Stimulated activated CD4-positive, alpha-beta T cell treated with anti-CD3 and anti-CD28 coated beads, Interleukin-12 subunit alpha, Interleukin-12 subunit beta, amount 100 ng/mL, for 48 hours (primary cell): ENCODE measurements at regions not wholly inside any gene's neighbourhood (a gene's known extent, or its start where the extent isn't known, plus 50 kb on each side); places are given as distances from the start of the nearest gene placed in this dataset.
"Not testable (repeated sequence)": the region's sequence is repeated elsewhere in the genome, so short reads cannot be mapped to it uniquely, and the experiment has no call there.

Source experiments
- DNase-seq, 3 donors: peaks; one replicate each; pipeline ENCODE4 v3.0.0-alpha.2; 2020; ENCODE audit warnings: low read depth in 2 of 3, low spot score in 1 of 3

DNA sequence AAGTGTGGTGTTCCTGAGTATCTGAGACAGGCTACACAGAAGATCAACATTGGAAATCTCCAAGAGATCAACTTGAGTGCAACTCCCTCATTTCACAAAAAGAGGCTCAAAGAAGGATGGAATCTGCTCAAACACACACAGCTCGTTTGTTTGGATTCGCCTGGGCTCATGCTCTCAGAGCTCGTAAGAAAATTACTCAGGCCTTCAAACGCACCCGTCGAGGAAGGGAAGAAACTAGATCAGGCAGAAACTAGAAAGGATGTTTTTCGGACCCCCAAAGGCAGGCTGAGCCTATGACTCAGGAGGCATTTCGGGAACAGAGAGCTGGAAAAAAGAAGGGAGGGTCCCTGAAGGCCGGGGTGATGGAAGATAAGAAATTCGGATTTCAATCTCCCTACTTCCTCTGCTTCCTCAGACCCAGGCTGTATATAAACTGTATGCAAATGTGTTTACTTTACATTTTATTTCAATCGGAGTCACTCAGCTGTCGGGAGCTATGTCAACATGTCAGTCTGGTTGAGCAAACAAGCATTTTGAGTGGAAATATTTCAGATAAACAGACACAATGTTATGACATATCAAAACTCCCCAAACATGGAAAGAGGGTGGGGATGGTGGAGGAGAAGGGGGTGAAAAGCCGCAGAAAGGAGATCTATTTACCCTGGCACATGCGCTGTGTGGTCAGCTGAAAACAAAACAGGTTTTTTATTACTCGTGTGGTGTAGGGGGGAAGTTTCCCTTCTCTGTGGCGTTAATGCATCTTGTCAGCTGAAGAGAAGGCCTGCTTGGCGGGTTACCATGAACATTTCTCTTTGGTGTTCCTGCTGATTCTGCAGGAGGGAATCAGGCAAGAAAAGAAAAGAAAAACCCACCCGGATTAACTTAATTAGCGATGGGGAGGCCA, 129.1 kb upstream of the TBX3 start:
- no peak for DNase-seq

DNA sequence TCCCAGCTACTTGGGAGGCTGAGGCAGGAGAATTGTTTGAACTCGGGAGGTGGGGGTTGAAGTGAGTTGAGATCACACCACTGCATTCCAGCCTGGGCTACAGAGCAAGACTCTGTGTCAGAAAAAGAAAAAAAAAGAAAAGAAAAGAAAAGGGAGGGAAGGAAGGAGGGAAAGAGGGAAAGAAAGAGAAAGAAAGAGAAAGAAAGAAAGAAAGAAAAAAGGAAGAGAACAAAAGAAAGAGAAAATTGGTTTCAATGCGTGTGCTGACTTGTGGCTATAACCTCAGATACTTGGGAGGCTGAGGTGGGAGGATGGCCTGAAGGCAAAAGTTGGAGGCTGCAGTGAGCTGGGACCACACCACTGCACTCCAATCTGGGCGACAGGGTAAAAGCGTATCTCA, 128.4 kb upstream of the TBX3 start:
- no peak for DNase-seq

DNA sequence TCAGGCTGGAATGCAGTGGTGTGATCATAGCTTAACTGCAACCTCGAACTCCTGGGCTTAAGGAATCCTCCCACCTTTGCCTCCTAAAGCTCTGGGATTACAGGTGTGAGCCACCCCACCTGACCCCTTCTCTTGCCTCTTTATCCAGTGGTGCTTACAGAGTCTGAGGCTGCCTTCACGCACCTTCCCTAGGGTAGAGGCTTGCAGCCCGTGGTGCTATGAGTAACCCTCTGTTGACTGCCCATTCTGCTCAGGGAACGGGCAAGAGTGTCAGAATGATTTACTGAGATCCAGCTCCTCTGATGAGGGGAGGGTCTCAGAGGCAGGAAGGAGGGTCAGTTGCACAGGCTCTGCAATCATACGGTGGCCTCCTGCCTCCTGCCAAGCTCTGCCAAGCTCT, 125.1 kb upstream of the TBX3 start:
- no peak for DNase-seq

DNA sequence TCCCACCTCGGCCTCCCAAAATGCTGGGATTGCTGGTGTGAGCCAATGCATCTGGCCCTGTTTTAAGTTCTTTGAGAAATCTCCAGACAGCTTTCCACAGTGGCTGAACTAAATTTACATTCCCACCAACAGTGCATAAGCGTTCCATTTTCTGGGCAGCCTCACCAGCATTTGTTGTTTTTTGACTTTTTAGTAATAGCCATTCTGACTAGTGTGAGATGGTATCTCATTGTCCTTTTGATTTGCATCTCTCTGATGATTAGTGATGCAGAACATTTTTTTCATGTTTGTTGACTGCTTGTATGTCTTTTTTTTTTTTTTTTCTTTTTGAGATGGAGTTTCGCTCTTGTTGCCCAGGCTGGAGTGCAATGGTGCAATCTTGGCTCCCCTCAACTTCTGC, 117.4 kb upstream of the TBX3 start:
- not testable (repeated sequence) for DNase-seq

DNA sequence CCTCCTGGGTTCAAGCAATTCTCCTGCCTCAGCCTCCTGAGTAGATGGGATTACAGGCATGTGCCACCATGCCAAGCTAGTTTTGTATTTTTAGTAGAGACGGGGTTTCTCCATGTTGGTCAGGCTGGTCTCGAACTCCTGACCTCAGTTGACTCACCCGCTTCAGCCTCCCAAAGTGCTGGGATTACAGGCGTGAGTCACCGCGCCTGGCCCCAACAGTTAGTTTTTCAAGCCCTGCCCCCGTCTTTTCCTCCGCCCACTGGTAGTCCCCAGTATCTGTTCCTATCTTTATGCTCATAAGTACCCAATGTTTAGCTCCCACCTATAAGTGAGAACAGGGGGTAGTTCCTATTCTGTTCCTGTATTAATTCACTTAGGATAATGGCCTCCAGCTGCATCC, 116.6 kb upstream of the TBX3 start:
- not testable (repeated sequence) for DNase-seq

DNA sequence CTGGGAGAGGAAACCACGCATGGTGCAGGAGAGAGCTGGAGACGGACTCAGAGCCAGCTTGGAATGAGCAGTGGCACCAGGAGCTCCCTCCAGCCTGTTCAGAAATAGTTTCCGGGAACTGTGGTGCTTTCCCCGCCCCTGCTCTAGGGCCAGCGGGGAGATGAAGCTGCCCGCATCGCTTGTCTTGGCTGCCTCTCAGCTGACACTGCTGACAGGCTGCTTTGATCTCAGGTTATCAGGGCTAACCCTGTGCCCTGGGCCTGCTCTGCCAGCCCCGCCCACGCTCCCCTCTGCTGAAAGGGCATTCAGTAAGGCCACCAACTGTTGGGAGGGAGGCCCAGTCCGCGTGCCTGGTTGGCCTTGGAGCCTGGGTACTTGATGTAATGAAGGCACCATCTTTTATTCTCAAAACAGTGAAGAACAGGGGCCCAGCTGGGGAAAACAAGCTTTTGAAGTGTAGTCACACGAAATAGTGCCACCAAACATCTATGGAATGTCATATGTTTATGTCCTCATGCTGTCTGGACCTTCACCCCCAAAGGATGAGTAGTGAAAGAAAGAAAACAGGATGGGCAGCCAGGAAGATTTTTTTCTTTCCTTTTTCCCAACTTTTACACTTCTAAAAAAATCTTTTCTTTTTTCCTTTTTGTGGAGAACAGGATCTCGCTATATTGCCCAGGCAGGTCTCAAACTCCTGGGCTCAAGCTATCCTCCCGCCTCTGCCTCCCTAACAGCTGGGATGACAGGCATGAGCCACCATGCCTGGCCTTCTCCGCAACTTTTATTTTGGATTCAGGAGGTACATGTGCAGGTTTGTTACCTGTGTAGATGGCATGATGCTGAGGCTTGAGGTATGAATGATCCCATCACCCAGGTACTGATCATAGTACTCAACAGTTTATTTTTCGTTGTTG, 115.9 kb upstream of the TBX3 start:
- no peak for DNase-seq

DNA sequence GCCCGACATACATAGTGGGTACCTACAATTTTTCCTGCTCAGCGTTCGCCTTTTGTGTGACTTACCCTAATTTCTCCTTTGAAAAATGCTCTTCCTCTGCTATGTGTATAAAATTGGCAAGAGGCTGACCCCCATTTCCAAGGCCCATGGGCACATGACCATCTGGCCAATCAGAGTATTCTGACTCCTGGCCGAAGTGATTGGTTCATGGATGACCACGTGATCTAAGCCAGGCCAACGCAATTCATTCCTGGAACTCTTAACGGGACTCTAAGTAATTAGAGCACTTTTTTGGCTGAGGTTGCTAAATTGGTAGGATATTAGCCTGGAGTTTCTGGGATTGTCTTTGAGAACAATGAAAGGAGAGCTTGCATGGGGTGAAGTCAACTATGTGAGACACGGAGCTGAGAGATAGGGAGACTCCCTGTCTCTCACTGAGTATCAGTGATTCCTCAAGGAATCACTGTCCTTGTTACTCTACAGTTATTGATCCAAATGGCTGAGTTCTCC, 110.1 kb upstream of the TBX3 start:
- DNase-seq: no peak

DNA sequence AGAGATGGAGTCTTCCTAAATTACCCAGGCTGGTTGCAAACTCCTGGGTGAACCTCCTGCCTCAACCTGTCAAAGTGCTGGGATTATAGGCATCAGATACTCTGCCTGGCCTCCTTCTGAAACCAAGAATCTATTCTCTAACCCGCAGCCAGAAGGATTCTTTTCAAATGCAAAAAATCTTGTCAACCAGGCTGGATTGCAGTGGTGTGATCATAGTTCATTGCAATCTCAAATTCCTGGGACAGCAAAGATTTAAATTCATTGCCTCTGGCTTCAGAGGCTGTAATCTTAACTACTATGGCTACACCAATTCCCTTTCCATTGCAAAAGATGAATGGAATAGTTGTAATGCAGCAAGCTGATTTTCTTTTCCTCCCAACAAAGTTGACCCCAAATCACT, 106.3 kb upstream of the TBX3 start:
- DNase-seq: no peak

DNA sequence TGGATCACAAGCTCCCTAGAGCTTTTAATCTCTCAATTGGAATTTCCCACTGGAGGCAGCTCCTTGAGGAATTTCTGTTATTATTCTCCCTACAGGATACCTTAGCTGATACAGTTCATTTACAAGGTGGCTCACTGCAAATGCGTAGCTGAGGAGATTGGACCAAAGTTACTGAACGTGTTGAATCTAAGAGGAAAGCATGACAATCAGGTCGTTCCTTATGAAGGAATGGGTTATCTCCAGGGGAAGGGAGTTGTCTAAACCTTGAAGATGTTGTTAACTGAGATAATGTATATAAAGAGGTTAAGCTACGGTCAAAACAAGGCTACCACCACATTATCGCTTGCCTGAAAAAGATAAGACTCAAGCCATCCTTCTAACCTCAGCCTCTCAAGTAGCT, 105.8 kb upstream of the TBX3 start:
- no peak for DNase-seq

DNA sequence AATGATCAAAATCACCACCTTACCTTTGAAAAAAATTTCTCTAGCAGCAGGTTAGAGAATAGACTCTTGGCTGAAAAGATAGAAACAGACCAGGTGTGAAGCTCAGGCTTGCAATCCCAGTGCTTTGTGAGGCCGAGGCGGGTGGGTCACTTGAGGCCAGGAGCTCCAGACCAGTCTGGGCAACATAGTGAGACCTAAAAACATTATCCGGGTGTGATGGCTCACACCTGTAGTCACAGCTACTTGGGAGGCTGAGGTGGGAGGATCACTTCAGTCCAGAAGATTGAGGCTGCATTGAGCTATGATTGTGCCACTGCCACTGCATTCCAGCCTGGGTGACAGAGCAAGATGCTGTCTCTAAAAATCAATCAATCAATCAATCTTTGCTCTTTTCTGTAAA, 105.3 kb upstream of the TBX3 start:
- DNase-seq: no peak

DNA sequence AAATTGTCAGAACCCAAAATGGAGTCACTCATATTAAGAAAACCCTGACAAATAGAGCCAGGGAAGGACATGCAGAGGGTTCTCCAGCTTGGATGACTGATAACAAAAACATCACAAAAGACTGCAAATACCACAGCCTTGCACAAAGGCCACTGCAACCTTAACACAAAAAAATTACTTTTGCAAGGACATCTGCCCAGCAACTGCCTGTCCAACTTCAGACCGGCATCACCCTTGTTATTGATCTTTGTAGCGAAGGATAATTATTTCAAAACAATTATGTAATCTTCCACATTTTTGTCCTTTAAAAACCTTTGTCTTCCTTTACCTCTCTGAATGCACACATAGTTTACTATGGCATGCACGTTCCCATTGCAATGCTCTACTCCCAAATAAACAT, 100.6 kb upstream of the TBX3 start:
- no peak for DNase-seq

DNA sequence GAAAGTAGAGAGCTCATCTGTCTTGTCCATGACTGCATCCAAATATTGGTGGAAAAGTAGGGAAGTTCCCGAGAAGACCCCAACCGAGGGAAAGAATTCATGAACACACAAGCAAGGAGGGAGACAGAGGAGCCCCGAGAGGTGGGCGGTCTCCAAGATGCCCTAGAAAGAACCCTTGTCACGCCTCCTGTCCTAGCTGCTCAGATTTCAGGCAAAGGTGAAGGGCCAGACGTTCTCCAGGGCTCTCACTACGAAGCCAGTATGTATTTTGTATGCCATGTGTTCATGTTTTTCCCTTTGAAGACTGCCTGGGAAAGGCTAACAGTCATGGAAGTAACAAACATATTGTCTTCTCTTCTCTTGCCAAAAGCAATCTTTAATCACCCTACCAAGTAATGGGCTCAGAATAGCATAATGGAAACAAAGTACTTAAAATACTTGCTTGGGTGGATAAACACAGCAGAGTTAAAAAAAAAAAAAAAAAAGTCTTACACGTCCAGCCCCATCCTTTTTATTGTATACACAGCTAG, 99.2 kb upstream of the TBX3 start:
- no peak for DNase-seq

DNA sequence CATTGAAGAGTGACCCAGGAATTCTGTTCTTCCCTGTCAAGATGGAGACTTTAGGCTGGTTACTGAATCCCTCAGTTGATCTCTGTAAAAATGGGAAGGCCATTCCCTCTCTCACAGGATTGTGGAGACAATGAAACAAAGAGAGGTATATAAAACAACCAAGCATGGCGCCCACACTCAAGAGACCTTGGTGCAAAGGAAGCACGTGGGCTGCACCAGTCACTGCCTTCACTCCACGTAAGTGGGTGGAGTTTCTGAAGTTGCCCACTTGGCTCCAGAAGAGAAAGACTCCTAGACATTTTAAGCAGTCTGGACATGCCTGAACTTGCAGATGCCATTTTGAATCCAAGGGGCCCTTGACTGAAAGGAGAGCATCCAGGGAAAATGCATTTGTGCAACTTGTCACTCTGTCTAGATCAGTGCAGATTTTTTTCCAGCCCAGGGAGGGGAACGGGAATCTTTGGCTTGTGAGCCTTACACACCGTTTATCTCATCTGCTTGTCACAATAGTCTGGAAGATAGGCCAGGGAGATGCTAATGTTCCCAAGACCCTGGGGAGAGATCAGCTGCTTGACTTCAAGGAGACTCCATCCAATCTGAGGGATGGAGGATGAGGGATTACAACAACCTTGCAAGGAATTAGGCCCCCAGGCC, 96.9 kb upstream of the TBX3 start:
- no peak for DNase-seq

DNA sequence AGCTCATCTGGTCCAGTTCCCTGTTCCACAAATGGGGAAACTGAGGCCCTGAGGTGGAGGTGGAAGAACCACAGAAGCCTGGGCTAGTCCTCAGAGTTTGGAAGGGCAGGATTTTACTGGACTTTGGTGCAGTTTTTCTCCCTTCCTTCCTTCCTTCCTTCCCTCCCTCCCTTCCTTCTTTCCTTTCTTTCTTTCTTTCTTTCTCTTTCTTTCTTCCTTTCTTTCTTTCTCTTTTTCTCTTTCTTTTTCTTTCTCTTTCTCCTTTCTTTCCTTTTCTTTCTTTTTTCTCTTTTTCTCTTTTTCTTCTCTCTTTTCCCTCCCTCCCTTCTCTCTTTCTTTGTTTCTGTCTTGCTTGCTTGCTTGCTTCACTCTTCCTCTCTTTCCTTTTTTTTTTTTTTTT, 95.7 kb upstream of the TBX3 start:
- DNase-seq: no peak

DNA sequence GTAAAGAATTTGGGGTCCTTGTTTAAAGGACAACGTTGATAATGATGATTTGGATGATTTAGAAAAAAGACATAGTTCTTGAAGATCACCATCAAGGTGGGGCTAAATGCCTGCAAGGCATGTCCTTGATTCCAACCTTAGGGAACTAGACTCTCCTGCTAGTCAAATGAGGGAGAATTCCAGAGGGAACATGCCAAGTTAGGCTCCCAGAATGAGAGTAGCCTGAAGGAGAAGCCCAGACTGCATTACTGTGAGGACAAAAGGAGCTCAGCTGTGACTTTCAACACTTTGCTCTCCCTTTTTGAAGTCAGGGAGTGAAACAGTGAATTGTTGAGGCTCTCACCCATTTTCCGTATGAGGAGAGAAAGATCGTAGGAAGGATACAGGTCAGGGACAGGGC, 95.2 kb upstream of the TBX3 start:
- no peak for DNase-seq

DNA sequence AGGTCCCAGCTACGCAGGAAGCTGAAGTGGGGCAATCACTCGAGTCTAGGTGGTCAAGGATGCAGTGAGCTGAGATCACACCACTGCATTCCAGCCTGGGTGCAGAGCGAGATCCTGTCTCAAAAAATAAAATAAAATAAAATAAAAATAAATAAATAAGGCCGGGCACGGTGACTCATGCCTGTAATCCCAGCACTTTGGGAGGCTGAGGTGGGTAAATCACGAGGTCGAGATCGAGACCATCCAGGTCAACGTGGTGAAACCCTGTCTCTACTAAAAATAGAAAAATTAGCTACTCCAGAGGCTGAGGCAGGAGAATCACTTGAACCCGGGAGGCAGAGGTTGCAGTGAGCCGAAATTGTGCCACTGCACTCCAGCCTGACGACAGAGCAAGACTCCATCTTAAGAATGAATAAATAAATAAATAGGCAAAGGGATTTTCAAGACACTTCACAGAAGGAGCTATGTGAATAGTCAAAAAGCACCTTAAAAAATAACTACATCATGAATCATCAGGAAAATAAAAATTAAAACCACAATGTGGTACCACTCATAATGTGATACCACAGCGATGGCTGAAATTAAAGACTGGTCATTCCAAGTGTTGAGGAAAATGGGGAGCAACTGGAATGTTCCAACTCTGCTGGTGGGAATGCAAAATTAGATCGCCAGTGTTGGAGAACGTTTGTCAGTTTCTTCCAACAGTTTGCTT, 92.9 kb upstream of the TBX3 start:
- DNase-seq: no peak

DNA sequence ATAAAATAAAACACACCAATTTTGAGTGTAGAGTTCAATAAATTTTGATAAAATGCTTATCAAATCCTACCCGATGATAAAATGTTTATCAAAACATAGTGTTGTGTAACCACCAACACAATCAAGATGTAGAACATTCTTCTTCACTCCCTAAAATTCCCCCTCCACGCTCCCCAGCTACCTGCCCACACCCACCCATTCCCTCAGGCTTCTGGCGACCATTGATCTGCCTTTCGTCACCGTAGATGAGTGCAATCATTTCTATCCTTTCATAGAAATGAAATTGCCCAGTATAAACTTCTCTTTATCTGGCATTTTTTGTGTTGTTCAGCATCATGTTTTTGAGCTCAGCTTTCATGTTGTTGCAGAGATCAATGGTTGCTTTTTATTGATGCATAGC, 90.7 kb upstream of the TBX3 start:
- DNase-seq: no peak

DNA sequence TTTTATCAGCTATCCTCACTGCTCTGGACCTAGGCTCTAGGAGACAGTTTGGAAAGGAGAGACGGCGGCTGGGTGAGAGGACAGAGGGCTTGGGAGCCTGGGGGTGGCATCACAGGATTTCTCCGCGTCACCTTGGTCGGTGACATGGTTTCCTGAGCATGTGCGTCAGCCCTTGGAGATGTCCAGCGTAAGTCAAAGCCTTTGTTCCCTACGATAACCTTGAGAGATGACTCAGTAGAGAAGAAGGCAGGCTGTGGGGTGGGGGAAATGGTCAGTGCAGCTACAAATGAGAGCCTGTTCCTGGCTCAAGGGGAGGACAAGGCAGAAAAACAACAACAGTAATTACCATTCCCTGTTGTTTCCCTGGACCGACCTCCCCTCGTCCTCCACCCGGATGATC, 90.2 kb upstream of the TBX3 start:
- DNase-seq: no peak

DNA sequence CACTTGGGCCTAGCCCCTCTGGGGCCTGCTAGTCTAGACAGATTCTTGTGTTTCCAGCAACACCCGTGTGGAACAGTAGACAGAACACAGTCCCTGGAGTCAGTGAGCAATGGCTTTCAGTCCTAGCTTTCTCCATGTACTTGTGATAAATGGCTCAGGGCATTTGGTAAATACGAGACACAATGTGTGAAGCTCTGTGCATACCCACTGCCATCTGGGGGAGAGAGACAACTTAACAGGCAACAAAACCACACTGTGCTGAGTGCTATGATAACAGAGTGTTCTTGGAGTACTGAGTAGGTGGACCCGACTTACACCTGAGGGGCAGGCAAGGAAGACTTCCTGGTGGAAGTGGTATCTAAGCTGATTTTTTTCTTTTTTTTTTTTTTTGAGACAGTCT, 86.3 kb upstream of the TBX3 start:
- DNase-seq: no peak

DNA sequence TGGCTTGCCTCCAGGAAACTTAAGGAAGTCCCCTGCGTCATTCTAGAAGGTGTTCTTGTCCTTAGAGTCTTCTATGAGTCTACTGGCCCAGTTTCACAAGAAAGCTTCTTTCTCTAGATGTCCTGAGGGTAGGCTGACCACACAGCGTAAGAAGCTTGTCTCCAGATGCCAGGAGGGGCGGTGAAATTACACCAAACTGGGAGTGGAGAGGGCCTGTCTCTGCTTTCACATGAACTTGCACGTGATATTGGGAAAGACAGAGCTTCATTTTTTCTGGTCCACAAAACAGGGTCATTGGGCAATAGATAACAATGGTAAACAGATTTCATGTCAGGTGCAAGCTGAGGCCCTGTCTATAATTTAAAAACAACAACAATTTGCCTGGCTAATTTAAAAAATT, 85.7 kb upstream of the TBX3 start:
- no peak for DNase-seq
